Activated CD4-positive, alpha-beta T cell treated with anti-CD3 and anti-CD28 coated beads for 36 hours (primary cell): ENCODE measurements at regions not wholly inside any gene's neighbourhood (a gene's known extent, or its start where the extent isn't known, plus 50 kb on each side); places are given as distances from the start of the nearest gene placed in this dataset.

Experiments used
- ATAC-seq: fragments of 200-7000 bp; cut with Tn5 transposase; one replicate; pipeline ENCODE4 v1.10.0; 2021; ENCODE audit warnings: mild to moderate bottlenecking, moderate library complexity
- CTCF ChIA-PET: fragments of 350-600 bp; sonication (Branson Sonifier 250); formaldehyde crosslinking; loops from one replicate; lab custom pipeline; 2021; ENCODE audit warnings: antibody characterized with exemption; lab: Charles Lee
- POLR2A ChIA-PET: fragments of 350-600 bp; sonication (Branson Sonifier 250); formaldehyde crosslinking; loops from one replicate; lab custom pipeline; 2021; ENCODE audit warnings: antibody characterized with exemption, inconsistent platforms; lab: Charles Lee
- DNase-seq: peaks from one replicate; pipeline ENCODE4 v3.0.0-alpha.2; 2020
- H3K27ac Mint-ChIP-seq: one replicate; pipeline ENCODE4 v1.8.0; 2021; ENCODE audit warnings: mixed read lengths
- H3K27me3 Mint-ChIP-seq: one replicate; pipeline ENCODE4 v1.8.0; 2021; ENCODE audit warnings: mixed read lengths
- H3K36me3 Mint-ChIP-seq: one replicate; pipeline ENCODE4 v1.8.0; 2021; ENCODE audit warnings: low read depth, mixed read lengths
- H3K4me1 Mint-ChIP-seq: one replicate; pipeline ENCODE4 v1.8.0; 2021; ENCODE audit warnings: mixed read lengths
- H3K4me3 Mint-ChIP-seq: one replicate; pipeline ENCODE4 v1.8.0; 2021; ENCODE audit warnings: mild to moderate bottlenecking, moderate library complexity, mixed read lengths
- H3K9me3 Mint-ChIP-seq: one replicate; pipeline ENCODE4 v1.8.0; 2021; ENCODE audit warnings: low read depth, mixed read lengths
- intact Hi-C, 2 experiments: fragments of 100-400 bp; cut with DNase I in 1 of 2; cut with micrococcal nuclease in 1 of 2; formaldehyde crosslinking; loops; one replicate each; pipeline versions ENCODE4 v1.14.2 to v1.15.1; 2022 to 2024; cut with DNase I, micrococcal nuclease

DNA sequence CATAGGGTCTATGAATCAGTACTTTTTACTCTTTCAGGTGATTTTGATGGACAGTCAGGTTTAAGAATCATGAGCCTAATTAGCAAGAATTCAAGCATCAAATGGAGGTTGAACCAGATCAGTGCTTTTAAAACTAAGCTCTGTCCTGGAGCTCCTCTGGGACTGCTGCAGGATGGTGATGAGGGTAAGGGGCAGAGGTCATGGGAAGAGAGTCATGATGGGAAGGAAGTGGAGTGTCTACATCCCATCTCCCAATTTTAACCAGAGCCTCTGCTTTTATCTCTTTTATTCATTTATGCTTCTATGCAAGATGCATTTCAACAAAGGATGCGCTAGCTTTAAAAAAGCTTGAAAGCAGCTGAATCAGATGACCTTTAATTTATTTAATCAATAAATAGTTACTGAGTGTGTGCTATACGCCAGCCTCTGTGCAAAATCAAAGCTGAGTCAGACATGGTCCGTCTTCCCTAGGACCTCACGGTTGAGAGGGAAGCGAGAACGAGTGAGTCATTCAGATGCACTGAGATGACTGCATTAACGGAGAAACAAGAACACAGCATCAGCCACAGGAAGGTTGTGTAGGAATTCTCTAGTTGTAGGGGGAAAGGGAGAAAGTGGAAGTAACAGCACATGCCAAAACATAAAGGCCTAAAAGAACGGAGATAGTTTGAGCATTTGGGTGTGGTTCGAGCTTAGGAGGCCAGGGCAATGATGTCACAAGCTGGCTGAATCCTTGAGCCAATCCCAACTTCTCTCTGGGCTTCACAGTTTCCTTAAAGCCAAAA is 441.6 kb upstream of the BRINP1 start:
- ChIA-PET CTCF (no interaction called here), POLR2A (no interaction called here)
- intact Hi-C loops = no loop called here
- no peak overlapping the region for H3K4me3 Mint-ChIP-seq
- DNase-seq (no peak), ATAC-seq (no peak)
- no peaks in the 10 kb centered on the region for H3K9me3 Mint-ChIP-seq
- H3K27ac Mint-ChIP-seq = no peak overlapping the region
- H3K4me1 Mint-ChIP-seq = no peaks in the 10 kb centered on the region
- H3K27me3 Mint-ChIP-seq = no peaks in the 10 kb centered on the region
- H3K36me3 Mint-ChIP-seq = no peaks in the 10 kb centered on the region

DNA sequence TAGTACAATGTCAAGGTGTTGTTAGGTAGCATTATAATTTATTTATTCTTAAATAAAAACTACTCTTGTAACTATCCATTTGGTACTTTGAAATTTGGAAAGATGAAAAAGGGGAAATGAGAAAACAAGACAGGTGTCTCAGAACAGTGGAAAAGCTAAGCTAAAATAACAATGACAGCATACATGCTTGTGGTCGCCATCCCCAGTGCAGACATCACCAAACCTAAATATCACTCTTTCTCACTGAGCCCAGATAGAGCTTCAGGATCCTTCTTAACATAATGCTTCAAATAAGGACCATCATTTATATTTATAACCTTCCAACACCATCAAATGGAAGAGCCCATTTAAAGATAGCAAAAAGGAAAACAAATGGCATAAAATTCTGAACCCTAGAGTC is 434.4 kb upstream of the BRINP1 start:
- DNase-seq = no peak
- Mint-ChIP-seq H3K36me3 (no peaks in the 10 kb centered on the region), H3K9me3 (no peaks in the 10 kb centered on the region), H3K4me3 (no peak overlapping the region), H3K4me1 (no peaks in the 10 kb centered on the region), H3K27ac (no peak overlapping the region), H3K27me3 (peaks cover 2% of the 10 kb centered on the region)
- intact Hi-C loops = no loop called here
- ATAC-seq = no peak
- ChIA-PET CTCF (interaction anchor here (0.6 kb wide), 1 partner anchor 496 kb away, joined by 3 read pairs; no protein-coding TSS in a partner anchor), POLR2A (no interaction called here)

DNA sequence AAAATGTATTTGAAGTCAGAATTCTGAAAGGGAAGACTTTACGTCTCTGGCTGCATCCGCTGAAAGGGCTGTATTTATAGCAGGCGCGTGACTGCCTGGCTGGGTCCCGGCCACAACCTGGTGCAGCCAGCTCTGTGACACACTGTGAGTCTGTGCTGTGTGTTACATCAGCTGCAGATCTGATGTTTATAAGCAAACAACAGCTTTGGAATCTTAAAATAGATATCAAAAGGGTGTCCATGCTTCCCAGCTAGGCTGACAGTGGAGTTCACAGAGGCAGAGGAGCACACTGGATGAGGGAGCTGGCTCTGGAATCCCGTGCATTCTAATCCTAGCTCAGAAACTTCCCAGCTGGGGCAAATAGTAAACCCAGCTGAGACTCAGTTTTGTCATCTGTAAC is 433.4 kb upstream of the BRINP1 start:
- no peak overlapping the region for H3K27ac Mint-ChIP-seq
- intact Hi-C loops = no loop called here
- ChIA-PET CTCF (no interaction called here), POLR2A (no interaction called here)
- H3K9me3 Mint-ChIP-seq = no peaks in the 10 kb centered on the region
- peaks cover 2% of the 10 kb centered on the region for H3K27me3 Mint-ChIP-seq
- ATAC-seq (no peak), DNase-seq (no peak)
- H3K4me3 Mint-ChIP-seq = no peak overlapping the region
- no peaks in the 10 kb centered on the region for H3K4me1 Mint-ChIP-seq
- H3K36me3 Mint-ChIP-seq = no peaks in the 10 kb centered on the region

DNA sequence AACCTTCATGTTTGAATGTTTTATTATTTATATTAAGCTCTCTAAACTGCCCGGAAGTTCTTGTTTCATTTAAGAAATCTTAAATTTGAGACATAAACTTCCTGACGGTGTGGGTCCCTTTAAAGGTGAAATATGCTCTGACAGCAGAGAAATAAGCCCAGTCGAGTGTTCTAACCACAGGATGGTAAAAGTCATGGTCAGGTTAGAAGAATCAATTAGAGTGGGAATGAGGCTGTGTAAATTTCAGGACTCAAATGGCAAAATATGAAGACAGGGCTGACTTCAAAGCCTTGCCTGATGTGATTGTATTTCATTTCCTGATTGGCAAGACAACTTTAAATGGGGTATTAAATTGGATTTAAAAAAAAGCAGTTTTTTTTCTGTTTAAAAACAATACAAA is 432.9 kb upstream of the BRINP1 start:
- CTCF ChIA-PET = no interaction called here
- no peak for ATAC-seq

DNA sequence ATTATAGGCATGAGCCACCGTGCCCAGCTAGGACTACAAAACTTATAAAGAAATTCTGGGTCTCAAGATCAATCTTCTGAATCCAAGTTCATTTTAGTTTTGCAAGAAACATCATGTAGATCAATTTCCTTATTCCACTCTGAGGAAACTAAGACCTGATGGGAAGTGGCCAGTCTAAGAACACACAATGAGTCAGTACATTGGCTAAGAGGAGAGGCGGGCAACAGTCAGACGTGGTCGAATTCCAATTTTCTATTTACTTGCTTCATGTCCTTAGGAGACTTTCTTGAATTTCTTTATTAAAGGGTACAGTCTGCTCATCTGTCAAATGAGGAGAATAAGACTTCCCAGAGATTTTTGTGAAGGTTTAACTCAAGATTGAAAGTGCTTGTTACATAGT is 432.1 kb upstream of the BRINP1 start:
- H3K36me3 Mint-ChIP-seq = no peaks in the 10 kb centered on the region
- no peak for ATAC-seq
- POLR2A ChIA-PET = no interaction called here
- H3K27ac Mint-ChIP-seq = no peak overlapping the region
- no peak for DNase-seq
- CTCF ChIA-PET = no interaction called here
- no peaks in the 10 kb centered on the region for H3K9me3 Mint-ChIP-seq
- no peak overlapping the region for H3K4me3 Mint-ChIP-seq
- intact Hi-C loops = no loop called here
- no peaks in the 10 kb centered on the region for H3K4me1 Mint-ChIP-seq
- H3K27me3 Mint-ChIP-seq = peaks cover 6% of the 10 kb centered on the region

More for the DNA sequence above, 432.9 kb upstream of the BRINP1 start:
- POLR2A ChIA-PET = no interaction called here
- Mint-ChIP-seq H3K36me3 (no peaks in the 10 kb centered on the region), H3K9me3 (no peaks in the 10 kb centered on the region), H3K27me3 (peaks cover 2% of the 10 kb centered on the region), H3K27ac (no peak overlapping the region), H3K4me3 (no peak overlapping the region), H3K4me1 (no peaks in the 10 kb centered on the region)
- DNase-seq = no peak
- intact Hi-C loops = no loop called here

GRCh38 chr9:119795395-119795794 is 426.2 kb upstream of the BRINP1 start:
- no peak overlapping the region for H3K27ac Mint-ChIP-seq
- CTCF ChIA-PET = no interaction called here
- POLR2A ChIA-PET = no interaction called here

DNA sequence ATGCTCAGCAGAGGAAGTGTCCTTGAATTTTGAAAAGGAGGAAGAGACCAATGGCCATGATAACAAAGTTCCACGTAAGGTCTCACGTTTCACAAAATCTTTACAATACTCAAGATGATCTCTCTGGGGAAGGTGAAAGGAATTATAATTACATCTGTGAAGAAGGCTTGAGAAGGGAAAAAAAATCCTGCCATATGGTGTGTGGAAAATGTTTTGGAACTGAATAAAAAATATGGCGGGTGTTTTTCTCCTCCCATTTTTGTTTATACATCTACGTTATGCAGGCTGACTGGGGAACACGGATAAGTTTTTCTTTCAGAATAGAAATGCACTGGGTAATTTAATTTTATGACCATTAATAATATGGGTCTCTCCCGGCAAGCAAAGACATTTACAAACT is 425.6 kb upstream of the BRINP1 start:
- ATAC-seq = no peak
- ChIA-PET CTCF (no interaction called here), POLR2A (no interaction called here)
- DNase-seq = no peak
- intact Hi-C loops = no loop called here
- Mint-ChIP-seq H3K4me3 (no peak overlapping the region), H3K27me3 (peaks cover 4% of the 10 kb centered on the region), H3K4me1 (no peaks in the 10 kb centered on the region), H3K27ac (no peak overlapping the region), H3K9me3 (no peaks in the 10 kb centered on the region), H3K36me3 (no peaks in the 10 kb centered on the region)

More at GRCh38 chr9:119795395-119795794, 426.2 kb upstream of the BRINP1 start:
- intact Hi-C loops = no loop called here
- no peak for DNase-seq
- H3K9me3 Mint-ChIP-seq = no peaks in the 10 kb centered on the region
- no peaks in the 10 kb centered on the region for H3K36me3 Mint-ChIP-seq
- H3K4me1 Mint-ChIP-seq = no peaks in the 10 kb centered on the region
- H3K4me3 Mint-ChIP-seq = no peak overlapping the region
- peaks cover 6% of the 10 kb centered on the region for H3K27me3 Mint-ChIP-seq
- no peak for ATAC-seq

DNA sequence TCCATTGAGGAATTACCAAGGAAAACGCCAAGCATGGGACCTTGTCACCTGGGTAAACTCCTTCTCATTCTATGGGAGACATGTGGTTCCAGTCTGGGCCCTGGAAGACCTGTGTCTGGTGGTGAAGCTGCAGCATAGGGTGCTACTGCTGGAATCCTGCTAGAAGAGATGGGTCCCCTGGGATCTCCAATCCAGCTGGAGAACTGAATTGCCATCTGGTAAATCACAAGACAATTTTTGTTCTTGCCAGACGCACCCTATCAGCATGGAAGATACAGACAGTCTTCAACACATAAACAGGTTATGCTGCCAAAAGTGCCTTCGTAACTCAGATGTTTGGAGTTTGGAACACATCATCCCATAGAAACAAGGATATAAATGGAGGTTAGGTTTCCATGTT is 424.0 kb upstream of the BRINP1 start:
- H3K27ac Mint-ChIP-seq = no peak overlapping the region
- H3K9me3 Mint-ChIP-seq = no peaks in the 10 kb centered on the region
- ATAC-seq (no peak), DNase-seq (no peak)
- H3K4me3 Mint-ChIP-seq = no peak overlapping the region
- POLR2A ChIA-PET = no interaction called here
- H3K4me1 Mint-ChIP-seq = no peaks in the 10 kb centered on the region
- intact Hi-C loops = no loop called here
- CTCF ChIA-PET = no interaction called here
- no peaks in the 10 kb centered on the region for H3K36me3 Mint-ChIP-seq
- peaks cover 4% of the 10 kb centered on the region for H3K27me3 Mint-ChIP-seq

- ATAC-seq = no peak
- CTCF ChIA-PET = no interaction called here
- no peaks in the 10 kb centered on the region for H3K4me1 Mint-ChIP-seq
- H3K4me3 Mint-ChIP-seq = no peak overlapping the region
- no peak for DNase-seq
- H3K36me3 Mint-ChIP-seq = no peaks in the 10 kb centered on the region
- H3K27ac Mint-ChIP-seq = no peak overlapping the region
- H3K27me3 Mint-ChIP-seq = peaks cover 4% of the 10 kb centered on the region
- POLR2A ChIA-PET = no interaction called here
- intact Hi-C loops = no loop called here
- H3K9me3 Mint-ChIP-seq = no peaks in the 10 kb centered on the region
These were observed 423.0 kb upstream of the BRINP1 start for GRCh38 chr9:119792242-119792641.

DNA sequence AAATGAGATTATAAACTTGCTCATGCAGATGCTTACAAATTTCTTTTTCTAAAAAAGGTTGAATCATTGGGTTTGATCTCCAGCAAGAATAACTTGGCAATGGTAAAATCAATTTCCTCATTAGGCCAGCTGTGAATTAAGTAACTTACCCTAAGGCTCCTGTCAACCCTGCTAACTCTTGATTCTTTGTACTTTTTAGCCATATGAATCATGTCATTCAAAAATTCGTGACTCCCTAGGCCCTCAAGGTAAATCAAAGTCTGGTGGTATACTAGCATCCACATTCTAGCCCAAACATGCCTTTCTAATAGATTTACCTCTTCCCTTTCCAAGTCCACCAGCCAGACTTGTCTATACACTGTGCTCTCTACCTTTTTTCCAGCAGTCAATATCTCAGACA is 420.8 kb upstream of the BRINP1 start:
- CTCF ChIA-PET = no interaction called here
- DNase-seq (no peak), ATAC-seq (no peak)
- intact Hi-C loops = no loop called here
- Mint-ChIP-seq H3K27me3 (no peaks in the 10 kb centered on the region), H3K4me3 (no peak overlapping the region), H3K27ac (no peak overlapping the region), H3K9me3 (no peaks in the 10 kb centered on the region), H3K4me1 (no peaks in the 10 kb centered on the region), H3K36me3 (no peaks in the 10 kb centered on the region)
- POLR2A ChIA-PET = no interaction called here

GRCh38 chr9:119788921-119789320 is 419.7 kb upstream of the BRINP1 start:
- ChIA-PET POLR2A (no interaction called here), CTCF (interaction anchor here (0.8 kb wide), 1 partner anchor 22 kb away, joined by 3 read pairs; no protein-coding TSS in a partner anchor)
- H3K36me3 Mint-ChIP-seq = no peaks in the 10 kb centered on the region
- no peaks in the 10 kb centered on the region for H3K4me1 Mint-ChIP-seq
- H3K27ac Mint-ChIP-seq = no peak overlapping the region
- intact Hi-C loops = no loop called here
- H3K4me3 Mint-ChIP-seq = no peak overlapping the region
- ATAC-seq = no peak
- no peaks in the 10 kb centered on the region for H3K27me3 Mint-ChIP-seq
- DNase-seq = no peak
- no peaks in the 10 kb centered on the region for H3K9me3 Mint-ChIP-seq

- H3K9me3 Mint-ChIP-seq = no peaks in the 10 kb centered on the region
- CTCF ChIA-PET = no interaction called here
These were observed 412.7 kb upstream of the BRINP1 start for GRCh38 chr9:119781886-119782285.

More at GRCh38 chr9:119781886-119782285, 412.7 kb upstream of the BRINP1 start:
- Mint-ChIP-seq H3K27ac (no peak overlapping the region), H3K27me3 (no peaks in the 10 kb centered on the region), H3K4me3 (no peak overlapping the region), H3K36me3 (no peaks in the 10 kb centered on the region), H3K4me1 (no peaks in the 10 kb centered on the region)
- no peak for DNase-seq
- ATAC-seq = no peak
- POLR2A ChIA-PET = interaction anchor here (0.5 kb wide), 1 partner anchor 169 kb away, joined by 8 read pairs; no protein-coding TSS in a partner anchor
- intact Hi-C loops = no loop called here
